GM12873 (cell line): ENCODE measurements at regions not wholly inside any gene's neighbourhood (a gene's known extent, or its start where the extent isn't known, plus 50 kb on each side); places are given as distances from the start of the nearest gene placed in this dataset.
A peak's percentile ranks its signal among the peaks of the same experiment; 100 is the strongest.

Source experiments
- TF ChIP-seq, protein P1 (sequence below): IDR thresholded peaks from 2 replicates; pipeline ENCODE4 v1.5.1; 2012; ENCODE audit warnings: low read depth, mild to moderate bottlenecking, moderate library complexity, low read length, control low read depth; ENCODE audit not compliant: insufficient read depth; ENCODE audit errors: missing control alignments

- TF ChIP-seq, protein P1, sequence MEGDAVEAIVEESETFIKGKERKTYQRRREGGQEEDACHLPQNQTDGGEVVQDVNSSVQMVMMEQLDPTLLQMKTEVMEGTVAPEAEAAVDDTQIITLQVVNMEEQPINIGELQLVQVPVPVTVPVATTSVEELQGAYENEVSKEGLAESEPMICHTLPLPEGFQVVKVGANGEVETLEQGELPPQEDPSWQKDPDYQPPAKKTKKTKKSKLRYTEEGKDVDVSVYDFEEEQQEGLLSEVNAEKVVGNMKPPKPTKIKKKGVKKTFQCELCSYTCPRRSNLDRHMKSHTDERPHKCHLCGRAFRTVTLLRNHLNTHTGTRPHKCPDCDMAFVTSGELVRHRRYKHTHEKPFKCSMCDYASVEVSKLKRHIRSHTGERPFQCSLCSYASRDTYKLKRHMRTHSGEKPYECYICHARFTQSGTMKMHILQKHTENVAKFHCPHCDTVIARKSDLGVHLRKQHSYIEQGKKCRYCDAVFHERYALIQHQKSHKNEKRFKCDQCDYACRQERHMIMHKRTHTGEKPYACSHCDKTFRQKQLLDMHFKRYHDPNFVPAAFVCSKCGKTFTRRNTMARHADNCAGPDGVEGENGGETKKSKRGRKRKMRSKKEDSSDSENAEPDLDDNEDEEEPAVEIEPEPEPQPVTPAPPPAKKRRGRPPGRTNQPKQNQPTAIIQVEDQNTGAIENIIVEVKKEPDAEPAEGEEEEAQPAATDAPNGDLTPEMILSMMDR = no peak
These were observed 275.9 kb upstream of the GHITM start for GRCh38 chr10:83863283-83863966.

GRCh38 chr10:83869898-83870297 lies 269.4 kb upstream of the GHITM start:
- TF ChIP-seq, protein P1 = no peak

DNA sequence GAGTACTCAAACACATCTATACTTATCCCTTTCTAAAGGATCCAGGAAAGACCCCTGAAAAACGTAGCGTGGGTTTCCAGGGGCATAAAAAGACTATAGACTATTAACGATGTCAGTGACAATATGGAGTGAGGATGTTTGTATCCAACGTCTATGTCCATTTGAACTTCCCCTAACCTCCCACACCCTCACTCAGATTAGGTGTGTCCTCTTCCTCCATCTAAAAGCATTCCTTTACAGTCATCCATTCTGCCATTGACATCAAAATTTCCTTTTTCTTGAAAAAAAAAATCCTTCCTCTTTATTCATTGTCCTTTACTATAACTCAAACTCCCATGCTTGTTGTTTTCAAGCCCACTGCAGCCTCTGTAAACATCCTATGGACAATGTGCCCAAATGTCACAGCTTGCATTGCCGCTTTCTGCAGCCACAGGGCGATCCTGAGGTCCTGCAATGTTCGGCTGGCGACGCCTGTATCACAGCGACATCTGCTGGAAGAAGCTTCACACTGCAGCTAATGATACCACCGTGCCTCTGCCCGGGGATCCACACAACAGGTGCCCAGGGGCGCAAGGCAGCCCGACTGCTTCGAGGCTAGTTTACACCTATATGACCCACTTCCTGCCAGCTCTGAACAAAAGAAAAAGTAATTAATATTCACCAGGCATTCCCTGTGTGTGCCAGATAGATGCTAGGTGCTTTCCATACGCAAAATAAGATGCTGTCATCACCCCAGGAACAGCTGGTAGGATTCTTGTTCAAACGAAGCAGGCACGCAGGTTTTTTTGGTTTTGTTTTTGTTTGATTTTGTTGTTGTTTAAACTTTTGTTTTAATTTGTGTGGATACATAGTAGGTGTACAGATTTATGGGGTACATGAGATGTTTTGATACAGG lies 267.9 kb upstream of the GHITM start:
- TF ChIP-seq, protein P1 = peak; percentile 98

DNA sequence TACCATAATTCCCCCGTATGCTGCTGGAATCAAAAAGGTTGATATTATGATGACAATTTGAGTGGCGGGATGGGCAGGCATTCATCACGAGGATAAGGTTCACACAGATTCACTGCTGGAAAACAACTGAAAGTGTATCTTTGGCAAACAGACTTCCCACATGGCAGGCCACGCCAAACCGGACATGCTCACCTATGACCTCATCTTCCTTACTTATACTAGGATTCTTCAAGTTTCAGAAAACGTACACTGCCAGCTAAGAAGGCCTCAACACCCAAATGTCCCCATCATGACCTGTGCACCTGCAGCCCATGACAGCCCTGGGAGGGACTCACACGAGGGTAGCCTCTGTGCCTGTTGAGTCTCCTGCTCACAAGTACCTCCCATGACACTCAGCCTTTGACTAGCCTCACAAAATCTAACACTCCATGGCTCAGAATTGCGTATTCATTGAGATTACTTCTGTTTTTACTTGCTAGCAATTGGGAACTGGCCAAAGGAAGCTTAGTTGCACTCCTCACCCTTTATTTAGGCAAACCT lies 259.0 kb upstream of the GHITM start:
- TF ChIP-seq, protein P1 = no peak

- TF ChIP-seq, protein P1 = no peak
These were observed 257.6 kb upstream of the GHITM start for GRCh38 chr10:83881661-83882060.

GRCh38 chr10:83886871-83887270 lies 252.4 kb upstream of the GHITM start:
- TF ChIP-seq, protein P1 = no peak

DNA sequence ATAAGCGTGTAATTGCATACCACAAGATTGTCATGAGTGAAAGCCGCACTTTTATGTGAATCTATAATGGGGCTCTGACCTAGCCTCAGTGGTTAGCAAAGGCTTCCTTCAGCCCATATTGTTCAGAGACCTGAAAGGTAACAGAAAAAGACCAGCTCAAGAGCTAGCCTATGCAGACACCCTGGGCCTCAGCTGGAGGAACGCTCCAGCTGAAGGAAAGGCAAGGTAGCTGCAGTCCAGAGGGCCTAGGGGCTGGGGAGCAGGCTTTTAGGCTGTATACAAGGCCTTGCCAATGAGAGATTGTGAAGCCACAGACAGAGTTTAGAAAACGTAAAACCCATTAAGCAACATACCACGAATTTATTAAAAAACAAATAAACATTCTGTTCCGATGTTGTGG lies 246.6 kb upstream of the GHITM start:
- TF ChIP-seq, protein P1 = no peak
